Hepatocyte (in vitro differentiated cells): ENCODE measurements at regions not wholly inside any gene's neighbourhood (a gene's known extent, or its start where the extent isn't known, plus 50 kb on each side); places are given as distances from the start of the nearest gene placed in this dataset.

Experiments used
- CTCF ChIP-seq: fragments of 200-600 bp; sonication (generic); IDR thresholded peaks from 2 replicates; pipeline ENCODE4 v1.5.1; 2016; ENCODE audit warnings: antibody characterized with exemption, mild to moderate bottlenecking; ENCODE audit not compliant: poor library complexity
- EZH2 ChIP-seq: fragments of 200-600 bp; sonication (generic); IDR thresholded peaks from 2 replicates; pipeline ENCODE4 v1.6.1; 2016; ENCODE audit warnings: antibody characterized with exemption, mild to moderate bottlenecking, borderline replicate concordance
- EZH2phosphoT487 ChIP-seq: fragments of 200-600 bp; sonication (generic); IDR thresholded peaks from one replicate; pipeline ENCODE4 v1.6.1; 2018; ENCODE audit warnings: antibody characterized with exemption, mild to moderate bottlenecking, low read depth, moderate library complexity; ENCODE audit not compliant: unreplicated experiment, severe bottlenecking

- no peak for TF ChIP-seq CTCF
- TF ChIP-seq EZH2 = no peak
- no peak for TF ChIP-seq EZH2phosphoT487
Observed at GRCh38 chr17:5699814-5700213, 115.5 kb upstream of the NLRP1 start.
